Neutrophil (primary cell): ENCODE measurements at regions not wholly inside any gene's neighbourhood (a gene's known extent, or its start where the extent isn't known, plus 50 kb on each side); places are given as distances from the start of the nearest gene placed in this dataset.

Experiments
- H3K27ac ChIP-seq: fragments of 200-600 bp; sonication (generic); 2 replicates; pipeline ENCODE4 v1.5.1; 2016; ENCODE audit warnings: mild to moderate bottlenecking, moderate library complexity
- H3K27me3 ChIP-seq: fragments of 200-600 bp; sonication (generic); 2 replicates; pipeline ENCODE4 v1.6.0; 2016; ENCODE audit warnings: mild to moderate bottlenecking
- H3K36me3 ChIP-seq: fragments of 200-600 bp; sonication (generic); 2 replicates; pipeline ENCODE4 v1.5.1; 2017
- H3K4me1 ChIP-seq, 2 experiments: fragments of 200-600 bp in 1 of 2; sonication (generic) in 1 of 2; 1 replicate in 1 of 2; 2 replicates in 1 of 2; pipeline versions ENCODE4 v1.5.1 to v1.6.1; 2013 to 2016; ENCODE audit warnings: low read depth in 1 of 2, low read length in 1 of 2, mild to moderate bottlenecking in 1 of 2, moderate library complexity in 1 of 2; ENCODE audit not compliant: control insufficient read depth in 1 of 2, insufficient read depth in 1 of 2
- H3K4me3 ChIP-seq, 2 experiments: fragments of 200-600 bp in 1 of 2; sonication (generic) in 1 of 2; 1 replicate in 1 of 2; 2 replicates in 1 of 2; pipeline ENCODE4 v1.5.1; 2013 to 2016; ENCODE audit warnings: low read depth in 1 of 2, low read length in 1 of 2, mild to moderate bottlenecking in 1 of 2, moderate library complexity in 1 of 2
- H3K9me3 ChIP-seq: fragments of 200-600 bp; sonication (generic); 2 replicates; pipeline ENCODE4 v1.5.1; 2016
- TF ChIP-seq, protein P1 (sequence below): fragments of 200-600 bp; sonication (generic); IDR thresholded peaks from 2 replicates; pipeline ENCODE4 v1.5.1; 2016; ENCODE audit warnings: antibody characterized with exemption

DNA sequence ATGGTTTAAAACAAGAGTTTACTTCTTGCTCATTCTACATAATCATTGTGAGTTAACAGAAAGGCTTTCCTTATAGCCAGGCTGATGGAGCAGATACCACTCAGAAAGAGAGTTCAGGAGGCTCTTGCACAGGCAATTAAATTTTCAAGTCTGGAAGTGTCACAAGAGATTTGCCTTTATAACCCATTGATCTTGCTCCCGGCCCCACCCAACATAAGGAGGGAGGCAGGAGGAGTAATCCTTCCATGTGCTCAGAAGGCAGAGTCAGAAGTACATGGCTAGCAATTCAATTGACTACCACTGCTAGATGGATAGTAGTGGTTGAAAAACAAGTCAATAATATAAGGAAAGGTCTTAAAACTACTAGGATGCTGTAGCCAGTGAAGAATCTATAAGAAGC is 346.3 kb upstream of the CDH11 start:
- no peaks in the 10 kb centered on the region for H3K27me3 ChIP-seq
- no peak overlapping the region for H3K4me3 ChIP-seq
- no peak overlapping the region for H3K27ac ChIP-seq
- TF ChIP-seq, protein P1, sequence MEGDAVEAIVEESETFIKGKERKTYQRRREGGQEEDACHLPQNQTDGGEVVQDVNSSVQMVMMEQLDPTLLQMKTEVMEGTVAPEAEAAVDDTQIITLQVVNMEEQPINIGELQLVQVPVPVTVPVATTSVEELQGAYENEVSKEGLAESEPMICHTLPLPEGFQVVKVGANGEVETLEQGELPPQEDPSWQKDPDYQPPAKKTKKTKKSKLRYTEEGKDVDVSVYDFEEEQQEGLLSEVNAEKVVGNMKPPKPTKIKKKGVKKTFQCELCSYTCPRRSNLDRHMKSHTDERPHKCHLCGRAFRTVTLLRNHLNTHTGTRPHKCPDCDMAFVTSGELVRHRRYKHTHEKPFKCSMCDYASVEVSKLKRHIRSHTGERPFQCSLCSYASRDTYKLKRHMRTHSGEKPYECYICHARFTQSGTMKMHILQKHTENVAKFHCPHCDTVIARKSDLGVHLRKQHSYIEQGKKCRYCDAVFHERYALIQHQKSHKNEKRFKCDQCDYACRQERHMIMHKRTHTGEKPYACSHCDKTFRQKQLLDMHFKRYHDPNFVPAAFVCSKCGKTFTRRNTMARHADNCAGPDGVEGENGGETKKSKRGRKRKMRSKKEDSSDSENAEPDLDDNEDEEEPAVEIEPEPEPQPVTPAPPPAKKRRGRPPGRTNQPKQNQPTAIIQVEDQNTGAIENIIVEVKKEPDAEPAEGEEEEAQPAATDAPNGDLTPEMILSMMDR = no peak
- no peaks in the 10 kb centered on the region for H3K36me3 ChIP-seq
- H3K4me1 ChIP-seq = no peaks in the 10 kb centered on the region
- no peaks in the 10 kb centered on the region for H3K9me3 ChIP-seq

DNA sequence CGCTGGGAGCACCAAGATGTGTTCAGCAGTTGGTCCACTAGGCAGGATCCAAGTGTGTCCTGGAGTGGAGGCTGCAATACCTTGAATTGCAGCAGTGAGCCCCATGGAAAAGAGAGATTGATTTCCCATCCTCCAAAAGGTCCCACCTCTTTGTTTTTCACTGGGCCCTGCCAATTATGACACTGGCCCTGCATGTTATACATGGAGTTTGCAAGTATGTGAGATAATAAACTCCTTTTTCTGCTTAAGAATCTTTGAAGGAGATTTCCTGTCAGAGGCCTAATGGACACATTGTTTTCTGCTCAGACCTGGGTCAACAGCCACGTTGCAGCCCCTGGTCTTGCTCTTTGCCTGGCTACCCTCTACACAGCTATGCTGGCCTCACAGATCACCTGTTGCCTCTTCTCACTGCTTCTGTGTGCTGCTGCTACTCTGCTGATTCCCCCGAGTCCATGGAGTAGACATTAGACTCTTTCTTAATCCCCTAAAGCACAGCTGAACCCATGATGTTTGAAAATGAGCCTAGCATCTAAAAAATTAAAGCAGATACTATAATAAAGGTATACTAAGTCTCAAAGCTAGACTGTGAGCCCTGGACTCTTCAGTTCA is 341.9 kb upstream of the CDH11 start:
- Histone ChIP-seq H3K4me1 (no peaks in the 10 kb centered on the region), H3K9me3 (no peaks in the 10 kb centered on the region), H3K4me3 (no peak overlapping the region), H3K36me3 (no peaks in the 10 kb centered on the region), H3K27ac (no peak overlapping the region), H3K27me3 (no peaks in the 10 kb centered on the region)
- TF ChIP-seq, protein P1 = no peak

DNA sequence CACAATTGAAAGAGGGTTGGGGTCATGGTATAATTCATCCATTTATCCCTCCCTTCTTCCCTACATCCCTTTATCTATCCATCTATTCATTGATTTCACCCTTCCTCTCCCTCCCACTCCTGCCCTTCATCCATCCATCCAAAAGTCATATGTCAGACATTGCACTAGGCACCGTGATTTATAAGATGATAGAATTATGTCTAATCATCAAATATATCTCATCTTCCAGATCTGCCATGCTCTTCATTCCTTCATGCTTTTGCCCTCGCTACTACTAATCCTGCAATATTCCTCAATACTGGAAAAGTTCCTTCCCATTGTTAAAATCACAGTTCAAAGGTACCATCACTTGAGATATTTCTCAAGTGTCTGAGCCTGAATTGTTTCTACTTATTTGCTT is 335.2 kb upstream of the CDH11 start:
- no peak overlapping the region for H3K27ac ChIP-seq
- TF ChIP-seq, protein P1 = no peak
- no peaks in the 10 kb centered on the region for H3K4me1 ChIP-seq
- no peaks in the 10 kb centered on the region for H3K9me3 ChIP-seq
- H3K4me3 ChIP-seq = no peak overlapping the region
- no peaks in the 10 kb centered on the region for H3K27me3 ChIP-seq
- H3K36me3 ChIP-seq = no peaks in the 10 kb centered on the region

DNA sequence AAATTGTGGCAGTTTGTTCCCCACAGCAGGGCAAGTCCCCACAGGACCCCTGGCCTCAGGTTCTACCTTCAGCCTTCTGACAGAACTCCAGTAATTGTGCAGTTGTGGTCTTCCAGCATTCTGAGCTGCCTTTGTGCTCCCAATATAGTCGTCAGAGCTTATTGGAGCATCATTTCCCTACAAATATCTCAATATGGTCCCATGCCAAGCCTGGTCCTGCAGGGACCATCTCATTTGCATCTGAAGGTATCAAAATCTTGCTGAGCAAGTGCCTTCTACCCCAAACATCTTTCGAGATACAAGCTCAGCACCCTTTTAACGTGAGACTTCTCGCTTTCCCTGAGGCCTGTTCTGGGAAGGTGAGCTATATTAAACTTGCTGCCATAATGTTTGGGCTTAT is 333.9 kb upstream of the CDH11 start:
- H3K36me3 ChIP-seq = no peaks in the 10 kb centered on the region
- no peaks in the 10 kb centered on the region for H3K4me1 ChIP-seq
- no peak overlapping the region for H3K27ac ChIP-seq
- no peaks in the 10 kb centered on the region for H3K9me3 ChIP-seq
- TF ChIP-seq, protein P1 = no peak
- no peaks in the 10 kb centered on the region for H3K27me3 ChIP-seq
- no peak overlapping the region for H3K4me3 ChIP-seq

DNA sequence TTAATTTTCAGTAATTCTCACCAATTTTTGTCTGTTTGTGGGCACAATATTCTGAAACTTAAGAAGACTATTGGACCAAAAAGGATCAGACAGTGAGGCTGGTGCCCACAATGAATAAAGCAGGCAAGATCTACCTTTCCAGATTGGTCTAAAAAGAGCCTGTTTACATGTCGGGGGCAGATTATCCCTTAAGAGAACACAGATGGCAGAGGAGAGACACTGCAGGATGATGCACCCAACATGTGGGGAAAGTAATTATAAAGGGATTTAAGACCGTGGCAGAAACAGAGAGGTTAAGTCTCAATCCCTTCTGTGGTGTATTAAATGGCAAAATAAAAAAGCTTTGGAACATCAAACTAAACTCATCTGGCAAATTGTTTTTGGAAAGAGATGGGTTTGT is 331.8 kb upstream of the CDH11 start:
- Histone ChIP-seq H3K27me3 (no peaks in the 10 kb centered on the region), H3K4me1 (no peaks in the 10 kb centered on the region), H3K9me3 (no peaks in the 10 kb centered on the region), H3K36me3 (no peaks in the 10 kb centered on the region), H3K4me3 (no peak overlapping the region), H3K27ac (no peak overlapping the region)
- TF ChIP-seq, protein P1 = no peak

DNA sequence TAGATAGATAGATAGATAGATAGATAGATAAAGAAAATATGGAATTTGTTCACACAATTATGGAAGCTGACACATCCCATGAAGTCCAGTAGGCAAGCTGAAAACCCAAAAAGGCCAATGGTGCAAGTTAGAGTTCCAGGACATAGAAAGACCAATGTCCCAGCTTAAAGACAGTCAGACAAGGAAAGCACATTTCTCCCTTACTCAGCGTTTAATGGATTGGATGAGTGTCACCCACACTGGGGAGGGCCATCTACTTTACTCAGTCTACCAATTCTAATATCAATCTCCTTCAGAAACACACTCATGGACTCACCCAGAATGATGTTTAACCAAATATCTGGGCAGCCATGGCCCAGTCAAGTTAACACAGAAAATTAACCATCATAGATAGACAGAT is 327.7 kb upstream of the CDH11 start:
- no peaks in the 10 kb centered on the region for H3K36me3 ChIP-seq
- no peak overlapping the region for H3K4me3 ChIP-seq
- no peaks in the 10 kb centered on the region for H3K27me3 ChIP-seq
- H3K27ac ChIP-seq = no peak overlapping the region
- no peaks in the 10 kb centered on the region for H3K4me1 ChIP-seq
- H3K9me3 ChIP-seq = no peaks in the 10 kb centered on the region
- TF ChIP-seq, protein P1 = no peak
